ENCODE measurements at regions not wholly inside any gene's neighbourhood (a gene's known extent, or its start where the extent isn't known, plus 50 kb on each side); places are given as distances from the start of the nearest gene placed in this dataset.

DNA sequence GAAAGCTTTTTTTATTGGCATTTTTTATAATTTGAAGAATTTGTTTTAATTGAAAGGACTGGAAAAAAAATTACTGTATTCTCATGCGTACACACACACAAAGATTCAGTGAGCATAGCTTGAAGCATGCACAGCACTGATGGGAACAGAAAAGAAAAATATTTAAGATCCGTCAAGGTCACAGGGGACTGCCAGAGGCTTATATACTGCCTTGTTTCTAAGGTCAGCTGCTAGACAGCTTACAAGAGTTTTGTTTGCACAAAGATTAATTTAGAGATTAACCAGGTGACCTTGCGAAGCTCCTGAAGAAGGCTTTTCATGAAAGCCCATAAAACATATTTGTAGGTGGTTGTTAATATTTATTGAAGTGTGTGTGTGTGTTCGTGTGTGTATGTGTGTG, 396.3 kb downstream of the TRIB2 start:
- peaks cover 0 to 4% (median 0%) of the 10 kb centered on the region in 3 donors for H3K4me1 ChIP-seq
- ATAC-seq (peak in 3 of 4 donors; percentile 47 to 69 (median 49)), DNase-seq (no peak), FAIRE-seq (no peak)
- intact Hi-C loops (cut with DNase I), result no loop called here
- 23 to 35% methylated on average over 4 of the region's 4 CpGs for WGBS, 2 donors
- no peaks in the 10 kb centered on the region for H3K9me3 ChIP-seq
- no peaks in the 10 kb centered on the region for H3K27me3 ChIP-seq
- TF ChIP-seq, protein P1, sequence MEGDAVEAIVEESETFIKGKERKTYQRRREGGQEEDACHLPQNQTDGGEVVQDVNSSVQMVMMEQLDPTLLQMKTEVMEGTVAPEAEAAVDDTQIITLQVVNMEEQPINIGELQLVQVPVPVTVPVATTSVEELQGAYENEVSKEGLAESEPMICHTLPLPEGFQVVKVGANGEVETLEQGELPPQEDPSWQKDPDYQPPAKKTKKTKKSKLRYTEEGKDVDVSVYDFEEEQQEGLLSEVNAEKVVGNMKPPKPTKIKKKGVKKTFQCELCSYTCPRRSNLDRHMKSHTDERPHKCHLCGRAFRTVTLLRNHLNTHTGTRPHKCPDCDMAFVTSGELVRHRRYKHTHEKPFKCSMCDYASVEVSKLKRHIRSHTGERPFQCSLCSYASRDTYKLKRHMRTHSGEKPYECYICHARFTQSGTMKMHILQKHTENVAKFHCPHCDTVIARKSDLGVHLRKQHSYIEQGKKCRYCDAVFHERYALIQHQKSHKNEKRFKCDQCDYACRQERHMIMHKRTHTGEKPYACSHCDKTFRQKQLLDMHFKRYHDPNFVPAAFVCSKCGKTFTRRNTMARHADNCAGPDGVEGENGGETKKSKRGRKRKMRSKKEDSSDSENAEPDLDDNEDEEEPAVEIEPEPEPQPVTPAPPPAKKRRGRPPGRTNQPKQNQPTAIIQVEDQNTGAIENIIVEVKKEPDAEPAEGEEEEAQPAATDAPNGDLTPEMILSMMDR (IDR thresholded peaks at IDR 0.05), result no peak
- no peaks in the 10 kb centered on the region for H3K36me3 ChIP-seq
- no peak overlapping the region for H3K27ac ChIP-seq
- H3K4me3 ChIP-seq, result no peak overlapping the region

DNA sequence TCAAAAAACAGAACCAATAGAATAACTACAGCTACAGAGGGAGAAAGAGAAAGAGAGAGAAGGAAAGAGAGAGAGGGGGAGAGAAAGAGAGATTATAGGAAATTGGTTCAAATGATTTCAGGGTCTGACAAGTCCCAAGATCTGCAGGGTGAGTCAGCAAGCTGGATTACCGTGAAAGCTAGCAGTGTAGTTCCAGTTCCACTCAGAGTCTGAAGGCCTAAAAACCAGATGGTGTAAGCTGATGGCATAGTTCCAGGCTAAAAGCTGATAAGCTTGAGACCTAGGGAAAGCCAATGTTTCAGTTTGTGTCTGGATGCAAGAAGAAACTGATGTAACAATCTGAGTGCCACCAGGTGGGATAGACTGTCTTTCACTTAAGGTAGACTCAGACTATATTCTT, 397.7 kb downstream of the TRIB2 start:
- WGBS, 2 donors, result 3 to 7% methylated on average over 1 of the region's 1 CpG
- FAIRE-seq (no peak), DNase-seq (peak in 4 of 6 donors; percentile 16 to 72 (median 66)), ATAC-seq (peak; percentile 96 to 98 (median 96))
- TF ChIP-seq, protein P1 (IDR thresholded peaks at IDR 0.05), result no peak
- H3K4me3 ChIP-seq, result no peak overlapping the region
- H3K27ac ChIP-seq, result peak overlapping the region in 1 of 4 donors; percentile 6
- no peaks in the 10 kb centered on the region for H3K9me3 ChIP-seq
- no peaks in the 10 kb centered on the region for H3K27me3 ChIP-seq
- intact Hi-C loops (cut with DNase I), result no loop called here
- H3K4me1 ChIP-seq, result peaks cover 0 to 4% (median 0%) of the 10 kb centered on the region in 3 donors
- no peaks in the 10 kb centered on the region for H3K36me3 ChIP-seq

DNA sequence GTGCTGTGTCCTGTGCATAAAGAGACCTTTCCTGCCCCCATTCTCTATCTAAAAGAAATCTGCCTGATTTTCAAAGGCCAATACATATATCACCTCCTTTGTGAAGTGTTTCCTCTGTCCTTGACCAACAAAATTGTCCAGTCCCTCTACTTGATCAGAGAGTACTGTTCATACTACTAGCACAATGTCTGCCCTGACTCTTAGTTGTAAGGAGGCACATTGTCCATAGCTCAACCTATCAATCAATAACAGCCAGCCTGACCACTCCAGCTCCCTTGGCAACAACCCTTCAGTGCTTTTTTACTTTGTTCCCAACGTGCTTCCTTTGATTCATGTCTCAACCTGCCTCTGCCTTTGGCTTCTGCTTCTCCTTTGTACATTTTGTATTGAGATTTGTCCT, 398.9 kb downstream of the TRIB2 start:
- DNase-seq, result no peak
- ATAC-seq, result no peak
- TF ChIP-seq, protein P1 (IDR thresholded peaks at IDR 0.05), result no peak
- Histone ChIP-seq H3K9me3 (no peaks in the 10 kb centered on the region), H3K27ac (no peak overlapping the region), H3K4me3 (no peak overlapping the region), H3K27me3 (no peaks in the 10 kb centered on the region), H3K36me3 (no peaks in the 10 kb centered on the region), H3K4me1 (peaks cover 0 to 4% (median 0%) of the 10 kb centered on the region in 3 donors)
- WGBS, 2 donors, result 14 to 37% methylated on average over 1 of the region's 1 CpG
- intact Hi-C loops (cut with DNase I), result no loop called here
- no peak for FAIRE-seq

DNA sequence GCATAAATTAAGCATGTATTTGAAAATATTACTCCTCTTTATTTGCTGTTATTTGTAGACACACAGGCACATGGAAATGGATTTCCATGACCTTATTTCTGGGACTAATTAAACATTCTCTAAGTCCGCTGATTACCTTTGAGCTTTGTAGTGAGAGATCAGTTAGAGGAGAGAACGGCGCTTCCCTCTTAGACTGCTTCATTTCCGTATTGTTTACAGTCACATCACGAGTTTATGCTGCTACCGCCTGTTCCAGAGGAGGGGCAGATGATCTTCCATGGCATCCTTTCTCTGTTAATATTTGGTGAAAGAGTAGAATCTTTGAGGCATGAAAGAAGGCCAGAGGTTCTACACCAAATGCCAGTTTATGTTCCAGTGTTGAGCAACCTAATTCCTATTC, 404.4 kb downstream of the TRIB2 start:
- H3K27me3 ChIP-seq, result no peaks in the 10 kb centered on the region
- H3K27ac ChIP-seq, result no peak overlapping the region
- TF ChIP-seq, protein P1 (IDR thresholded peaks at IDR 0.05), result no peak
- no peaks in the 10 kb centered on the region for H3K9me3 ChIP-seq
- ATAC-seq (no peak), FAIRE-seq (no peak), DNase-seq (no peak)
- H3K36me3 ChIP-seq, result no peaks in the 10 kb centered on the region
- no peaks in the 10 kb centered on the region for H3K4me1 ChIP-seq
- intact Hi-C loops (cut with DNase I), result no loop called here
- no peak overlapping the region for H3K4me3 ChIP-seq
- WGBS, 2 donors, result 87 to 91% methylated on average over 6 of the region's 6 CpGs

DNA sequence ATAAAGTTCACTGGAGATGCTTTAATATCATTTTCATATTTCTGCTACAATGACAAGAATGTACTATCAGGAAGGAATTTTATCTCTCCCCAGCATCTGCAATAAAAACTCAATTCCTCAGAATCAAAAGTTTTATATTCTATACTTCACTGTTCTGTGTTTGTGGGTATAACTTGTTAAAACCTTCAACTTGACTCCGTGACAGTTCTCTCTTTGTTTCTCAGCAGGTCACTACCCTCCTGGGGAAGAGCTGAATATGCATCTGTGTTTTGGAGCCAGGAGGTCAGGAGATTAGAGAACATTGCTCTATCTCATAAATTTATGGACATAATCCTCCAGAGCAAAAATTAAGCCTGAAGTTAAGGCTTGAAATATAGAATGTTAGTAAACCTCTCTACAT, 411.4 kb downstream of the TRIB2 start:
- ATAC-seq (no peak), DNase-seq (no peak), FAIRE-seq (no peak)
- Histone ChIP-seq H3K27ac (no peak overlapping the region), H3K4me1 (peaks cover 0 to 4% (median 0%) of the 10 kb centered on the region in 3 donors), H3K27me3 (no peaks in the 10 kb centered on the region), H3K9me3 (no peaks in the 10 kb centered on the region), H3K36me3 (no peaks in the 10 kb centered on the region), H3K4me3 (no peak overlapping the region)
- TF ChIP-seq, protein P1 (IDR thresholded peaks at IDR 0.05), result no peak
- intact Hi-C loops (cut with DNase I), result no loop called here
- WGBS, 2 donors, result 54 to 56% methylated on average over 1 of the region's 1 CpG

Data from pancreas (tissue), 10 donors.